ENCODE measurements at regions not wholly inside any gene's neighbourhood (a gene's known extent, or its start where the extent isn't known, plus 50 kb on each side); places are given as distances from the start of the nearest gene placed in this dataset.
"Not testable (repeated sequence)": the region's sequence is repeated elsewhere in the genome, so short reads cannot be mapped to it uniquely, and the experiment has no call there.

DNA sequence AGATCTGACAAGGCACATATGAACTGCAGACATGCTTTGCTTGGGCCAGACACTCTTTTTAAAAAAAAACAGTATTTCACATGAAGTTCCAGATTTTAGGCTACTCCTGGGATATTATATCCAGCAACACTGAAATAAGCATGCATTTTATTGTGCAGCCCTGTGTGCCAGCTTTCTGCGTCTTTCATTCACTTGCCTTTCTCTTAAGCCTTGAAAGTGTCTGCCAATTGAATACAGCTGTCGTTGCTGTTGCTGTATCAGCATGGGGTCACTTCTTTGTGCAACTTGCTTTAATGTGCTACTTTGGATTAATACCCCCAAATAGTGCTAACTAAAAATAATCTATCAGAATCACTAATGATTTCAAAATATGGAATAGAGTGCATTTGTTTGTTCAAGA lies 657.8 kb downstream of the SLITRK6 start:
- no peak overlapping the region for H3K27ac ChIP-seq
- TF ChIP-seq, protein P1, sequence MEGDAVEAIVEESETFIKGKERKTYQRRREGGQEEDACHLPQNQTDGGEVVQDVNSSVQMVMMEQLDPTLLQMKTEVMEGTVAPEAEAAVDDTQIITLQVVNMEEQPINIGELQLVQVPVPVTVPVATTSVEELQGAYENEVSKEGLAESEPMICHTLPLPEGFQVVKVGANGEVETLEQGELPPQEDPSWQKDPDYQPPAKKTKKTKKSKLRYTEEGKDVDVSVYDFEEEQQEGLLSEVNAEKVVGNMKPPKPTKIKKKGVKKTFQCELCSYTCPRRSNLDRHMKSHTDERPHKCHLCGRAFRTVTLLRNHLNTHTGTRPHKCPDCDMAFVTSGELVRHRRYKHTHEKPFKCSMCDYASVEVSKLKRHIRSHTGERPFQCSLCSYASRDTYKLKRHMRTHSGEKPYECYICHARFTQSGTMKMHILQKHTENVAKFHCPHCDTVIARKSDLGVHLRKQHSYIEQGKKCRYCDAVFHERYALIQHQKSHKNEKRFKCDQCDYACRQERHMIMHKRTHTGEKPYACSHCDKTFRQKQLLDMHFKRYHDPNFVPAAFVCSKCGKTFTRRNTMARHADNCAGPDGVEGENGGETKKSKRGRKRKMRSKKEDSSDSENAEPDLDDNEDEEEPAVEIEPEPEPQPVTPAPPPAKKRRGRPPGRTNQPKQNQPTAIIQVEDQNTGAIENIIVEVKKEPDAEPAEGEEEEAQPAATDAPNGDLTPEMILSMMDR (IDR thresholded peaks at IDR 0.05) = no peak
- no peak for TF ChIP-seq POLR2A (IDR thresholded peaks at IDR 0.05)
- intact Hi-C loops (cut with DNase I) = no loop called here
- H3K4me3 ChIP-seq = no peak overlapping the region
- H3K4me1 ChIP-seq (replicated peaks in 1 of 2) = no peaks in the 10 kb centered on the region
- no peaks in the 10 kb centered on the region for H3K27me3 ChIP-seq
- 45 to 61% (median 53%) methylated on average over 2 of the region's 2 CpGs for WGBS, 4 donors
- DNase-seq = no peak
- H3K36me3 ChIP-seq (replicated peaks in 1 of 2) = no peaks in the 10 kb centered on the region
- H3K9me3 ChIP-seq (replicated peaks in 1 of 3) = no peaks in the 10 kb centered on the region

- Histone ChIP-seq H3K9me3 (replicated peaks in 1 of 3) (no peaks in the 10 kb centered on the region), H3K27ac (no peak overlapping the region), H3K36me3 (replicated peaks in 1 of 2) (no peaks in the 10 kb centered on the region), H3K27me3 (no peaks in the 10 kb centered on the region), H3K4me1 (replicated peaks in 1 of 2) (no peaks in the 10 kb centered on the region), H3K4me3 (no peak overlapping the region)
- DNase-seq = no peak
- WGBS, 4 donors = 61 to 77% (median 64%) methylated on average over 1 of the region's 1 CpG
- intact Hi-C loops (cut with DNase I) = no loop called here
- TF ChIP-seq, protein P1 (IDR thresholded peaks at IDR 0.05) = no peak
- TF ChIP-seq POLR2A (IDR thresholded peaks at IDR 0.05) = no peak
Measured at GRCh38 chr13:85140192-85140591, 659.0 kb downstream of the SLITRK6 start.

DNA sequence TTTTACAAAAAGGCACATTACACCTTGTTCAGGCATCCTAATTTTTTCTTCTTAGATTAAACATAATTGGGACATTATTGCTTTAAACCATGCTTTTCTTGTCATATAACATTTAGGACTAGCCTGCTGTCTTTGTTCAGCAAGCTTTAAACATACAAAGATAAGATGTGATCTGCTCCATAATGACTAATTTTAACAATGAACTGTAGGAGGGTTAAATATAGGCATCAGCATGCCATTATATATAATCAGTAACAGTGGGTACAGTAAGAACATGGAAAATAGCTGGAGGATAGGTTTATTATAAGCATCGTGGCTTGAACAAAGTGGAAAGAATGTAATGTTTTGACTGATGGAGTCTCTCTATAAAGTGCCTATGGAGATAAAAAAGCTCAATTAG lies 661.7 kb downstream of the SLITRK6 start:
- 77 to 82% (median 79%) methylated on average over 1 of the region's 1 CpG for WGBS, 4 donors
- DNase-seq = no peak
- no peaks in the 10 kb centered on the region for H3K36me3 ChIP-seq (replicated peaks in 1 of 2)
- TF ChIP-seq POLR2A (IDR thresholded peaks at IDR 0.05) = no peak
- TF ChIP-seq, protein P1 (IDR thresholded peaks at IDR 0.05) = no peak
- no peak overlapping the region for H3K4me3 ChIP-seq
- intact Hi-C loops (cut with DNase I) = no loop called here
- H3K4me1 ChIP-seq (replicated peaks in 1 of 2) = no peaks in the 10 kb centered on the region
- no peaks in the 10 kb centered on the region for H3K9me3 ChIP-seq (replicated peaks in 1 of 3)
- no peak overlapping the region for H3K27ac ChIP-seq
- no peaks in the 10 kb centered on the region for H3K27me3 ChIP-seq

DNA sequence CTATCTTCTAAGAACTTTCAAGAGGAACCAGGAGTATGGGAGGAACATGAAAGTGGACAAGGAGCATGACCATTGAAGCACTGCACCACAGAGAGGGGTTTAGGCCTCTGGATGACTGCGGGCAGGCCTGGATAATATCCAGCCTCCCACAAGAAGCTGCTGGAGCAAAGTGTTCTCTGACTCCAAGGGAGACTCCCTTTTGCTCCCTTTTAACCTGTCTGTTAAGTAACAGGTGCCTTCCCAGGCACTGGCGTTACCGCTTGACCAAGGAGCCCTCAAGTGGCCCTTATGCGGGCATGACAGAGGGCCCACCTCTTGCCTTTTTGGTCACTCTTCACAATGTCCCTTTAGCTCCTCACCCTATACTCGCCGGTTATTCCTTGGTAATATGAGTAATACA lies 666.2 kb downstream of the SLITRK6 start:
- intact Hi-C loops (cut with DNase I) = no loop called here
- 82 to 96% (median 91%) methylated on average over 6 of the region's 6 CpGs for WGBS, 4 donors

DNA sequence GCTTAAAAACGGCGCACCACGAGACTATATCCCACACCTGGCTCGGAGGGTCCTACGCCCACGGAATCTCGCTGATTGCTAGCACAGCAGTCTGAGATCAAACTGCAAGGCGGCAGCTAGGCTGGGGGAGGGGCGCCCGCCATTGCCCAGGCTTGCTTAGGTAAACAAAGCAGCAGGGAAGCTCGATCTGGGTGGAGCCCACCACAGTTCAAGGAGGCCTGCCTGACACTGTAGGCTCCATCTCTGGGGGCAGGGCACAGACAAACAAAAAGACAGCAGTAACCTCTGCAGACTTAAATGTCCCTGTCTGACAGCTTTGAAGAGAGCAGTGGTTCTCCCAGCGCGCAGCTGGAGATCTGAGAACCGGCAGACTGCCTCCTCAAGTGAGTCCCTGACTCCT lies 675.7 kb downstream of the SLITRK6 start:
- H3K27me3 ChIP-seq; H3K4me1 ChIP-seq (replicated peaks in 1 of 2); H3K4me3 ChIP-seq; intact Hi-C loops (cut with DNase I); H3K36me3 ChIP-seq (replicated peaks in 1 of 2); H3K9me3 ChIP-seq (replicated peaks in 1 of 3); H3K27ac ChIP-seq; DNase-seq: not testable (repeated sequence)
- 77 to 89% (median 83%) methylated on average over 5 to 14 of the region's 14 CpGs for WGBS, 4 donors

More for the DNA sequence above, 666.2 kb downstream of the SLITRK6 start:
- DNase-seq = no peak
- TF ChIP-seq, protein P1 (IDR thresholded peaks at IDR 0.05) = no peak
- TF ChIP-seq POLR2A (IDR thresholded peaks at IDR 0.05) = no peak
- Histone ChIP-seq H3K4me3 (no peak overlapping the region), H3K36me3 (replicated peaks in 1 of 2) (no peaks in the 10 kb centered on the region), H3K4me1 (replicated peaks in 1 of 2) (no peaks in the 10 kb centered on the region), H3K9me3 (replicated peaks in 1 of 3) (no peaks in the 10 kb centered on the region), H3K27ac (no peak overlapping the region), H3K27me3 (no peaks in the 10 kb centered on the region)

Measured in adrenal gland (tissue), 9 donors.